ENCODE measurements at regions not wholly inside any gene's neighbourhood (a gene's known extent, or its start where the extent isn't known, plus 50 kb on each side); places are given as distances from the start of the nearest gene placed in this dataset.
A peak's percentile ranks its signal among the peaks of the same experiment; 100 is the strongest.

GRCh38 chr2:234372506-234372905, 124.4 kb downstream of the ARL4C start:
- H3K9me2 ChIP-seq (ENCODE audit: low read depth, low read length), result no peaks in the 10 kb centered on the region
- no peaks in the 10 kb centered on the region for H3F3A ChIP-seq (ENCODE audit: insufficient read depth, low read length)
- H3K36me3 ChIP-seq (ENCODE audit: insufficient read depth, low read length), result no peaks in the 10 kb centered on the region
- H3K27me3 ChIP-seq (ENCODE audit: insufficient read depth, low read length), result no peaks in the 10 kb centered on the region
- no peak overlapping the region for H3K9ac ChIP-seq (ENCODE audit: low read length)
- H3K79me2 ChIP-seq (ENCODE audit: insufficient read depth, low read length), result no peaks in the 10 kb centered on the region
- H3K4me3 ChIP-seq (ENCODE audit: low read depth, low read length, poor library complexity, severe bottlenecking), result no peak overlapping the region
- no peak overlapping the region for H2AFZ ChIP-seq (ENCODE audit: low read length)
- TF ChIP-seq CTCF (IDR thresholded peaks at IDR 0.05; ENCODE audit: low read length) (no peak), EZH2 (IDR thresholded peaks at IDR 0.05; ENCODE audit: borderline replicate concordance, low read length) (no peak)
- H3K4me2 ChIP-seq (ENCODE audit: low read length), result no peak overlapping the region
- H3K27ac ChIP-seq (ENCODE audit: low read depth, low read length, poor library complexity, severe bottlenecking), result no peak overlapping the region
- no peaks in the 10 kb centered on the region for H4K20me1 ChIP-seq (ENCODE audit: insufficient read depth, low read length)
- H3K4me1 ChIP-seq (ENCODE audit: insufficient read depth, low read length, severe bottlenecking), result peaks cover 18% of the 10 kb centered on the region
- H3K9me3 ChIP-seq (ENCODE audit: low read length), result no peaks in the 10 kb centered on the region

DNA sequence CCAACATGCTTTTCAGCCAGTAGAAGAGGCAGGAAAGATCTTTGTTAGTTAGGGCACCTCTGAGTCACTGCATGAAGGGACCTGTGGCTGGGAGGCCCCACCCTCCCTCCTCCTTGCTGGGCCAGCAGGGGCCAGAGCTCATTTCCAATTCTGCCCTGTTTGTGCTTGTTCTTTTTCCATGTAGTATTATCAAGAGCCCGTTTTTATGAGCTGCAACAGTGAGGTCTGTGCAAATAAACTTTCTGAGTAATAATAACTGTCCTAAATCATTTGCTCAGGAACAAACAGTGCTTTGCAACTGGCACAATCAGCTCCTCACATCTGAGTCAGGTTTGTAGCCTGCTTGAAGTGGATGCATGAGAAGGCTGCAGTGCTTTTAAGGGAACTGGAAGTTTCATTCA, 128.0 kb downstream of the ARL4C start:
- no peak for TF ChIP-seq EZH2 (IDR thresholded peaks at IDR 0.05; ENCODE audit: borderline replicate concordance, low read length)
- no peak for TF ChIP-seq CTCF (IDR thresholded peaks at IDR 0.05; ENCODE audit: low read length)
- H3K4me3 ChIP-seq (ENCODE audit: low read depth, low read length, poor library complexity, severe bottlenecking), result no peak overlapping the region
- H3F3A ChIP-seq (ENCODE audit: insufficient read depth, low read length), result no peaks in the 10 kb centered on the region
- no peaks in the 10 kb centered on the region for H3K36me3 ChIP-seq (ENCODE audit: insufficient read depth, low read length)
- peak overlapping the region; percentile 26 for H3K27ac ChIP-seq (ENCODE audit: low read depth, low read length, poor library complexity, severe bottlenecking)
- no peaks in the 10 kb centered on the region for H3K9me3 ChIP-seq (ENCODE audit: low read length)
- H4K20me1 ChIP-seq (ENCODE audit: insufficient read depth, low read length), result no peaks in the 10 kb centered on the region
- H3K9me2 ChIP-seq (ENCODE audit: low read depth, low read length), result no peaks in the 10 kb centered on the region
- no peak overlapping the region for H3K4me2 ChIP-seq (ENCODE audit: low read length)
- no peaks in the 10 kb centered on the region for H3K79me2 ChIP-seq (ENCODE audit: insufficient read depth, low read length)
- H2AFZ ChIP-seq (ENCODE audit: low read length), result no peak overlapping the region
- no peak overlapping the region for H3K9ac ChIP-seq (ENCODE audit: low read length)
- no peaks in the 10 kb centered on the region for H3K27me3 ChIP-seq (ENCODE audit: insufficient read depth, low read length)
- peaks cover 30% of the 10 kb centered on the region for H3K4me1 ChIP-seq (ENCODE audit: insufficient read depth, low read length, severe bottlenecking)

DNA sequence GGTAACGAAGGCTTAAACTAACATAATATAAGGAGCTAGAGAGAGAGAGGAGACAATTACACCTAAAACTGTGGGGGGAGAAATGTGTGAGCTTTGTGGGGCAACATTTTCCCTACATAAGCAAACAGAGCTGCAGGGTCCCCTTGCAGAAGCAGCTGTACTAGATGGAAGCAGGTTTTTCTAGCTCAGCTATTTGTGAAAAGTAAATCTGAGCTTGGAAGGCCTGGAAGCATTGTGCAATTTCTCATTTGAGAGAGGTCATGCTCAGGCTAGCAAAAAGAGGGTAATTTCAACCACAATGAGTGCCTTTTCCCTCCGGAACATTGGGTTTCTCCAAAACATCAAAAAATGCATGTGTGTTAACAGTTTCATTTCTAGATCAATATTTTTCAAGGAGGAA, 130.0 kb downstream of the ARL4C start:
- Histone ChIP-seq H3K9me2 (ENCODE audit: low read depth, low read length) (no peaks in the 10 kb centered on the region), H3K27me3 (ENCODE audit: insufficient read depth, low read length) (no peaks in the 10 kb centered on the region), H3K4me3 (ENCODE audit: low read depth, low read length, poor library complexity, severe bottlenecking) (no peak overlapping the region), H3K36me3 (ENCODE audit: insufficient read depth, low read length) (no peaks in the 10 kb centered on the region), H3F3A (ENCODE audit: insufficient read depth, low read length) (no peaks in the 10 kb centered on the region), H3K27ac (ENCODE audit: low read depth, low read length, poor library complexity, severe bottlenecking) (no peak overlapping the region), H3K4me1 (ENCODE audit: insufficient read depth, low read length, severe bottlenecking) (peaks cover 20% of the 10 kb centered on the region), H3K9ac (ENCODE audit: low read length) (no peak overlapping the region), H4K20me1 (ENCODE audit: insufficient read depth, low read length) (no peaks in the 10 kb centered on the region), H2AFZ (ENCODE audit: low read length) (no peak overlapping the region), H3K9me3 (ENCODE audit: low read length) (no peaks in the 10 kb centered on the region), H3K4me2 (ENCODE audit: low read length) (no peak overlapping the region), H3K79me2 (ENCODE audit: insufficient read depth, low read length) (no peaks in the 10 kb centered on the region)
- TF ChIP-seq EZH2 (IDR thresholded peaks at IDR 0.05; ENCODE audit: borderline replicate concordance, low read length) (no peak), CTCF (IDR thresholded peaks at IDR 0.05; ENCODE audit: low read length) (no peak)
